Progenitor cell of endocrine pancreas (in vitro differentiated cells): ENCODE measurements at regions not wholly inside any gene's neighbourhood (a gene's known extent, or its start where the extent isn't known, plus 50 kb on each side); places are given as distances from the start of the nearest gene placed in this dataset.

Source experiments
- DNase-seq: peaks from one replicate; pipeline ENCODE4 v3.0.0; 2021; ENCODE audit warnings: low spot score; ENCODE audit not compliant: unreplicated experiment
- H3K27ac Mint-ChIP-seq: 2 replicates; pipeline ENCODE4 v1.8.0; 2021; ENCODE audit warnings: mild to moderate bottlenecking, moderate library complexity, mixed read lengths
- H3K27me3 Mint-ChIP-seq: 2 replicates; pipeline ENCODE4 v1.8.0; 2021; ENCODE audit warnings: mixed read lengths
- H3K36me3 Mint-ChIP-seq: 2 replicates; pipeline ENCODE4 v1.8.0; 2022; ENCODE audit warnings: mixed read lengths; ENCODE audit not compliant: insufficient read depth
- H3K4me1 Mint-ChIP-seq: 2 replicates; pipeline ENCODE4 v1.8.0; 2021; ENCODE audit warnings: low read depth, mixed read lengths
- H3K4me3 Mint-ChIP-seq: 2 replicates; pipeline ENCODE4 v1.8.0; 2021; ENCODE audit warnings: low read depth, mild to moderate bottlenecking, moderate library complexity, mixed read lengths
- H3K9me3 Mint-ChIP-seq: 2 replicates; pipeline ENCODE4 v1.8.0; 2021; ENCODE audit warnings: low read depth, mixed read lengths
- CTCF ChIP-seq: fragments of 200-600 bp; sonication (generic); IDR thresholded peaks from one replicate; pipeline ENCODE4 v1.5.0; 2021; ENCODE audit warnings: antibody characterized with exemption, mild to moderate bottlenecking; ENCODE audit not compliant: unreplicated experiment

- Mint-ChIP-seq H3K27ac (no peak overlapping the region), H3K4me1 (no peaks in the 10 kb centered on the region), H3K27me3 (peaks cover 36% of the 10 kb centered on the region), H3K4me3 (no peak overlapping the region), H3K9me3 (no peaks in the 10 kb centered on the region), H3K36me3 (no peaks in the 10 kb centered on the region)
- TF ChIP-seq CTCF: no peak
- no peak for DNase-seq
Measured at GRCh38 chr3:137938876-137939275, 71.1 kb upstream of the CLDN18 start.

- H3K9me3 Mint-ChIP-seq: no peaks in the 10 kb centered on the region
- no peak for TF ChIP-seq CTCF
- no peak overlapping the region for H3K27ac Mint-ChIP-seq
- no peaks in the 10 kb centered on the region for H3K36me3 Mint-ChIP-seq
- no peaks in the 10 kb centered on the region for H3K4me1 Mint-ChIP-seq
- DNase-seq: no peak
- H3K27me3 Mint-ChIP-seq: peaks cover 25% of the 10 kb centered on the region
- H3K4me3 Mint-ChIP-seq: no peak overlapping the region
Measured at GRCh38 chr3:137944593-137944992, 65.4 kb upstream of the CLDN18 start.

- TF ChIP-seq CTCF: peak; percentile 86
- Mint-ChIP-seq H3K27ac (no peak overlapping the region), H3K4me3 (no peak overlapping the region), H3K36me3 (no peaks in the 10 kb centered on the region), H3K27me3 (peaks cover 33% of the 10 kb centered on the region), H3K9me3 (no peaks in the 10 kb centered on the region), H3K4me1 (no peaks in the 10 kb centered on the region)
- DNase-seq: peak; percentile 30
Measured at GRCh38 chr3:137946356-137946973, 63.5 kb upstream of the CLDN18 start.

GRCh38 chr3:137947117-137947516, 62.8 kb upstream of the CLDN18 start:
- H3K4me3 Mint-ChIP-seq: no peak overlapping the region
- TF ChIP-seq CTCF: no peak
- H3K27me3 Mint-ChIP-seq: peaks cover 33% of the 10 kb centered on the region
- H3K9me3 Mint-ChIP-seq: no peaks in the 10 kb centered on the region
- H3K4me1 Mint-ChIP-seq: no peaks in the 10 kb centered on the region
- no peak overlapping the region for H3K27ac Mint-ChIP-seq
- H3K36me3 Mint-ChIP-seq: no peaks in the 10 kb centered on the region
- DNase-seq: no peak

GRCh38 chr3:137948400-137949072, 61.4 kb upstream of the CLDN18 start:
- Mint-ChIP-seq H3K9me3 (peaks cover 8% of the 10 kb centered on the region), H3K36me3 (no peaks in the 10 kb centered on the region), H3K27ac (no peak overlapping the region), H3K4me3 (no peak overlapping the region), H3K4me1 (no peaks in the 10 kb centered on the region), H3K27me3 (peaks cover 30% of the 10 kb centered on the region)
- DNase-seq: no peak
- no peak for TF ChIP-seq CTCF
